ENCODE measurements at regions not wholly inside any gene's neighbourhood (a gene's known extent, or its start where the extent isn't known, plus 50 kb on each side); places are given as distances from the start of the nearest gene placed in this dataset.

DNA sequence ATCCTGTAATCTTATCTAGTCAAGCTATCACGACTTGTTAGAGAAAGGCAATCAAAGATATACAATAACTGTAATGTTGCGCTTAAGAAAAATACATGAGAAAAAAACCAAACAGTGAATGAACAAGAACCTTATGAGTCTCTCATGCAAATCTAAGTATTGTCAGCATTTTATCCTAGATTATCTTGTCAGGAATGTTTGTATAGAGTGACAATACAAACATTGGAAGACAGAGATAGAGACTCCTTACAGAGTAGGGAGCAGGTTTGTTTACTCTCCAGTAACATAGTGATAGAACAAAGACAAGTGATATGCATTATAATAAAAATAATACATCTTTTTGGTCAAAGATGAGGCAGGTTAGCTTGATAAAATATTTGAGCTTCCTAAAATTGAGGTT, 444.8 kb downstream of the SLITRK5 start:
- CTCF ChIA-PET: no interaction called here
- Histone ChIP-seq H3K4me1 (ENCODE audit: insufficient read depth, low read length, poor library complexity, severe bottlenecking) (no peaks in the 10 kb centered on the region), H3K27ac (ENCODE audit: low read depth, low read length, poor library complexity, severe bottlenecking) (no peak overlapping the region), H3K9me3 (ENCODE audit: low read depth, low read length, poor library complexity, severe bottlenecking) (no peaks in the 10 kb centered on the region), H3K36me3 (ENCODE audit: insufficient read depth, low read length, poor library complexity, severe bottlenecking) (no peaks in the 10 kb centered on the region), H3K27me3 (replicated peaks; ENCODE audit: insufficient read depth, low read depth, low read length, poor library complexity) (no peaks in the 10 kb centered on the region), H3K4me3 (ENCODE audit: low read depth, low read length, poor library complexity, severe bottlenecking) (no peak overlapping the region)
- POLR2A ChIA-PET (ENCODE audit: low non-redundant PET): no interaction called here
- intact Hi-C loops (cut with micrococcal nuclease; ENCODE audit: unreplicated experiment): no loop called here
- no TSS peak for BruUV-seq (replicated peaks)
- TF ChIP-seq EZH2 (IDR thresholded peaks at IDR 0.05; ENCODE audit: borderline replicate concordance, low read depth, low read length, poor library complexity, severe bottlenecking): no peak
- TF ChIP-seq, protein P1, sequence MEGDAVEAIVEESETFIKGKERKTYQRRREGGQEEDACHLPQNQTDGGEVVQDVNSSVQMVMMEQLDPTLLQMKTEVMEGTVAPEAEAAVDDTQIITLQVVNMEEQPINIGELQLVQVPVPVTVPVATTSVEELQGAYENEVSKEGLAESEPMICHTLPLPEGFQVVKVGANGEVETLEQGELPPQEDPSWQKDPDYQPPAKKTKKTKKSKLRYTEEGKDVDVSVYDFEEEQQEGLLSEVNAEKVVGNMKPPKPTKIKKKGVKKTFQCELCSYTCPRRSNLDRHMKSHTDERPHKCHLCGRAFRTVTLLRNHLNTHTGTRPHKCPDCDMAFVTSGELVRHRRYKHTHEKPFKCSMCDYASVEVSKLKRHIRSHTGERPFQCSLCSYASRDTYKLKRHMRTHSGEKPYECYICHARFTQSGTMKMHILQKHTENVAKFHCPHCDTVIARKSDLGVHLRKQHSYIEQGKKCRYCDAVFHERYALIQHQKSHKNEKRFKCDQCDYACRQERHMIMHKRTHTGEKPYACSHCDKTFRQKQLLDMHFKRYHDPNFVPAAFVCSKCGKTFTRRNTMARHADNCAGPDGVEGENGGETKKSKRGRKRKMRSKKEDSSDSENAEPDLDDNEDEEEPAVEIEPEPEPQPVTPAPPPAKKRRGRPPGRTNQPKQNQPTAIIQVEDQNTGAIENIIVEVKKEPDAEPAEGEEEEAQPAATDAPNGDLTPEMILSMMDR (conservative IDR thresholded peaks at IDR 0.05; ENCODE audit: low read depth, low read length): no peak
- DNase-seq (ENCODE audit: low spot score): no peak

DNA sequence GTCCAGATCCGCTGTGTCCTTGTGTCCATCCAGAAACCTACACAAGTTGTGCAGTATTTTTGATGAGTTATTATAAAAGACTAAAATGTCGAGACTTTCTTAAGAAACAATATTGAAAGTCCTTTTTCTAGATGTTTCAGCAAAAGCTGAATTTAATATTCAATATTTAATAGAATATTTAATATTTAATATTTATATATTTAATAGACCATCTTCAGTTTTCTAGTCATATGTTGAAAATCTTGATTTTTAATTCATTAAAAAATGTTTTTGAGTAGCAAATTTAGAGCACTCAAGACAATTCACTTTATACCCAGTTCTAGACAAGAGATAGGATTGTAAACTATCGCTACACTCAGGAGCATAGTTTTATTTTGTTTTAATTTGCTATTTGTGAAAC, 447.8 kb downstream of the SLITRK5 start:
- no peak for TF ChIP-seq EZH2 (IDR thresholded peaks at IDR 0.05; ENCODE audit: borderline replicate concordance, low read depth, low read length, poor library complexity, severe bottlenecking)
- TF ChIP-seq, protein P1 (conservative IDR thresholded peaks at IDR 0.05; ENCODE audit: low read depth, low read length): no peak
- Histone ChIP-seq H3K27ac (ENCODE audit: low read depth, low read length, poor library complexity, severe bottlenecking) (no peak overlapping the region), H3K27me3 (replicated peaks; ENCODE audit: insufficient read depth, low read depth, low read length, poor library complexity) (no peaks in the 10 kb centered on the region), H3K4me1 (ENCODE audit: insufficient read depth, low read length, poor library complexity, severe bottlenecking) (no peaks in the 10 kb centered on the region), H3K4me3 (ENCODE audit: low read depth, low read length, poor library complexity, severe bottlenecking) (no peak overlapping the region), H3K36me3 (ENCODE audit: insufficient read depth, low read length, poor library complexity, severe bottlenecking) (no peaks in the 10 kb centered on the region), H3K9me3 (ENCODE audit: low read depth, low read length, poor library complexity, severe bottlenecking) (no peaks in the 10 kb centered on the region)
- no TSS peak for BruUV-seq (replicated peaks)
- intact Hi-C loops (cut with micrococcal nuclease; ENCODE audit: unreplicated experiment): no loop called here
- ChIA-PET CTCF (no interaction called here), POLR2A (ENCODE audit: low non-redundant PET) (no interaction called here)
- DNase-seq (ENCODE audit: low spot score): no peak

DNA sequence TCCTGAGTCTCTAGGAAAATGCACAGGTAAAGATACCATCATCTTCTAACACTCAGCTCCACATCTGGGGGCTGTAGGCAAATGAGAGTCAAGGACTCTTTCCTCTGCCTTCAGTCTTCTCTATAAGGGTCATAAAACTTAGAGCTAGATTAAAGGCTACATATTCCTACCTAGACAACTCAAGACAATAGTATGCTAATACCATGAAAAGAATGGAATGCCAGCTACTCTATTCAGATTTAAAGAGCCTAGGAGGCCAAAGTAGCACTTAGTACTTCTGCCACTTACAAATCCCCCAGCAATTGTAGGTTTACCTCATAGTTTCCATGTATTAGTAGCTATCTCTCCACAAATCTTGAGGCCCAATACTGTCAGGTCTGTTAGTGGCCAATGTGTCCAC, 453.0 kb downstream of the SLITRK5 start:
- no peak for DNase-seq (ENCODE audit: low spot score)
- Histone ChIP-seq H3K4me1 (ENCODE audit: insufficient read depth, low read length, poor library complexity, severe bottlenecking) (no peaks in the 10 kb centered on the region), H3K27ac (ENCODE audit: low read depth, low read length, poor library complexity, severe bottlenecking) (no peak overlapping the region), H3K4me3 (ENCODE audit: low read depth, low read length, poor library complexity, severe bottlenecking) (no peak overlapping the region), H3K36me3 (ENCODE audit: insufficient read depth, low read length, poor library complexity, severe bottlenecking) (no peaks in the 10 kb centered on the region), H3K9me3 (ENCODE audit: low read depth, low read length, poor library complexity, severe bottlenecking) (no peaks in the 10 kb centered on the region), H3K27me3 (replicated peaks; ENCODE audit: insufficient read depth, low read depth, low read length, poor library complexity) (no peaks in the 10 kb centered on the region)
- ChIA-PET POLR2A (ENCODE audit: low non-redundant PET) (interaction anchor here (0.6 kb wide), 1 partner anchor 623 kb away, joined by 4 read pairs; no protein-coding TSS in a partner anchor), CTCF (no interaction called here)
- intact Hi-C loops (cut with micrococcal nuclease; ENCODE audit: unreplicated experiment): no loop called here
- no TSS peak for BruUV-seq (replicated peaks)
- no peak for TF ChIP-seq EZH2 (IDR thresholded peaks at IDR 0.05; ENCODE audit: borderline replicate concordance, low read depth, low read length, poor library complexity, severe bottlenecking)
- TF ChIP-seq, protein P1 (conservative IDR thresholded peaks at IDR 0.05; ENCODE audit: low read depth, low read length): no peak

Measured in A673 (cell line).